ENCODE measurements at regions not wholly inside any gene's neighbourhood (a gene's known extent, or its start where the extent isn't known, plus 50 kb on each side); places are given as distances from the start of the nearest gene placed in this dataset.

- DNase-seq (ENCODE audit: low read depth): no peak
- H3K4me3 ChIP-seq (ENCODE audit: low read depth, low read length): no peak overlapping the region
- no peak for TF ChIP-seq CTCF (IDR thresholded peaks at IDR 0.05; ENCODE audit: insufficient read depth, low read length)
These were observed 72.6 kb downstream of the RBFOX3 start for GRCh38 chr17:79538291-79538690.

DNA sequence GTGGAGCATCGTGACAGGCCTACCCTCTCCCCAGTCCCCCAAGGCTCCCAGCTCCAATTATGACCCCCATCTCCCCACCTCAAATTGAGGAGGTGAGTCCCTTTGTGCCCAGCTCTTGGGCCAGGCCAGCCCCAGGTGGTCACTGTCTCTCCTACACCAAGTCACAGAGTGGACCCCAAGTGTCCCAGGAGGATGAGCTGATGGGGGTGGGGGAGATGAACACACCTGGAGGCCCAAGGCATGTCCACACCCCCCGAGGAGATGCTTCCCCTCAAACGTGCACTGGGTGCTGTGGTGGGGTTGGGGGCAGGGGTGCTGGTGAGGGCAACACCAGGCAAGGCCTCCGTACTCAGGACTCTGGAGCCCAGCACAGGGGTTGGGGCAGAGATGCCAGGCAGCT lies 73.2 kb downstream of the RBFOX3 start:
- TF ChIP-seq CTCF (IDR thresholded peaks at IDR 0.05; ENCODE audit: insufficient read depth, low read length): no peak
- no peak for DNase-seq (ENCODE audit: low read depth)
- H3K4me3 ChIP-seq (ENCODE audit: low read depth, low read length): no peak overlapping the region

DNA sequence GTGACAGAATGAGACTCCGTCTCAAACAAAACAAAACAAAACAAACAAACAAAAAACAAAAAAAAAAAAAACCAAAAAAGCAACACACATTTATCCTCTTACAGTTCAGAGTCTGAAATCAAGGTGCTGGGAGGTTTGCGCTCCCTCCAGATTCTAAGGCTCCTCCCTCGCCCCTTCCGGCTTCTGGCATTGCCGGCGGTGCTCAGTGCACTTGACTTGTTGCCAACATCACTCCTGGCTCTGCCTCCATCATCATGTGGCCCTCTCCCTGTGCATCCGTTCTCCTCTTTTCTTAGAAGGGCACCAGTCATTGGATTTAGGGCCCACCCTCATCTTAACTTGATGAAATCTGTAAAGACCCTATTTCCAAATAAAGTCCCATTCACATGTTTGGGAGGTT lies 73.8 kb downstream of the RBFOX3 start:
- no peak overlapping the region for H3K4me3 ChIP-seq (ENCODE audit: low read depth, low read length)
- no peak for TF ChIP-seq CTCF (IDR thresholded peaks at IDR 0.05; ENCODE audit: insufficient read depth, low read length)
- DNase-seq (ENCODE audit: low read depth): no peak

DNA sequence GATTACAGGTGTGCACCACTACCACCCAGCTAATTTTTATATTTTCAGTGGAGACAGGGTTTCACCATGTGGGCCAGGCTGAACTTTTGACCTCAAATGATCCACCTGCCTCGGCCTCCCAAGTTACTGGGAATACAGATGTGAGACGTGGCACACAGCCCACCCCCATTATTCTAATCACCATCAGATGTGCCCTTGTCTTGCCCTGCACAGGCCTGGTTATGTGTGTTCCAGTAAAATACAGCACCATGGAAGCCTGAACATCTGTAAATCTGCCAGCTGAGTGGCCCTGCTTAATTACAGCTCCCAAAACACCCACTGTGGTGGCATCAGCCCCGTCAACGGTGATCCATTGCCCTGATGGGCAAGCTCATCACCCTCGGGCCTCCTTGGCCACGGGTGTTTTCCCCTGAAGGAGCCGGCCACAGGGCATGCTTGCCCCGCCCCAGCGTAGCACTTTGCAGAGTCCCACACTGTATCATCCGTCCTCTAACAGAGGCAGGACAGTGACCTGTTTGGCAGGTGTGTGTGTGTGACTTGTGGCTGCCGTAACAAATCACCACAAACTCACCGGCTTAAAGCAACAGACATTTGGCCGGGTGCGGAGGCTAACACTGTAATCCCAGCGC lies 74.5 kb downstream of the RBFOX3 start:
- no peak overlapping the region for H3K4me3 ChIP-seq (ENCODE audit: low read depth, low read length)
- no peak for TF ChIP-seq CTCF (IDR thresholded peaks at IDR 0.05; ENCODE audit: insufficient read depth, low read length)
- DNase-seq (ENCODE audit: low read depth): no peak

GRCh38 chr17:79535728-79536025 lies 75.2 kb downstream of the RBFOX3 start:
- no peak overlapping the region for H3K4me3 ChIP-seq (ENCODE audit: low read depth, low read length)
- no peak for TF ChIP-seq CTCF (IDR thresholded peaks at IDR 0.05; ENCODE audit: insufficient read depth, low read length)
- DNase-seq (ENCODE audit: low read depth): no peak

- no peak for TF ChIP-seq CTCF (IDR thresholded peaks at IDR 0.05; ENCODE audit: insufficient read depth, low read length)
- no peak overlapping the region for H3K4me3 ChIP-seq (ENCODE audit: low read depth, low read length)
- no peak for DNase-seq (ENCODE audit: low read depth)
These were observed 75.8 kb downstream of the RBFOX3 start for GRCh38 chr17:79534851-79535727.

Data from fibroblast of the aortic adventitia (primary cell).